Gastroesophageal sphincter (tissue), 4 donors: ENCODE measurements at regions not wholly inside any gene's neighbourhood (a gene's known extent, or its start where the extent isn't known, plus 50 kb on each side); places are given as distances from the start of the nearest gene placed in this dataset.
"Not testable (repeated sequence)": the region's sequence is repeated elsewhere in the genome, so short reads cannot be mapped to it uniquely, and the experiment has no call there.

Source experiments
- ATAC-seq: fragments of 150-250 bp; one replicate; pipeline ENCODE4 v1.9.1; 2016; ENCODE audit warnings: mild to moderate bottlenecking, moderate library complexity
- H3K27ac ChIP-seq, 4 donors: fragments of 200-600 bp; sonication (generic) in 3 of 4; 1 replicate in 3 of 4; 2 replicates in 1 of 4; pipeline ENCODE4 v1.5.1; 2016 to 2019
- H3K27me3 ChIP-seq: fragments of 200-600 bp; sonication (generic); one replicate; pipeline ENCODE4 v1.5.1; 2019
- H3K36me3 ChIP-seq, 2 donors: fragments of 200-600 bp; sonication (generic); one replicate each; pipeline ENCODE4 v1.5.1; 2019; ENCODE audit warnings: control low read depth in 1 of 2
- H3K4me1 ChIP-seq, 3 donors: fragments of 200-600 bp; sonication (generic); 1 replicate in 2 of 3; 2 replicates in 1 of 3; pipeline ENCODE4 v1.5.1; 2016 to 2019; ENCODE audit warnings: control low read depth in 2 of 3
- H3K4me3 ChIP-seq, 2 donors: fragments of 200-600 bp; sonication (generic); one replicate each; pipeline ENCODE4 v1.5.1; 2019; ENCODE audit warnings: mild to moderate bottlenecking in 1 of 2, moderate library complexity in 1 of 2
- H3K9me3 ChIP-seq, 3 donors: fragments of 200-600 bp; sonication (generic); one replicate each; pipeline ENCODE4 v1.5.1; 2017 to 2019; ENCODE audit warnings: control low read depth in 2 of 3
- EP300 ChIP-seq: sonication (generic); formaldehyde crosslinking; IDR thresholded peaks from one replicate; pipeline ENCODE4 v1.6.1; 2017; ENCODE audit warnings: antibody characterized with exemption, mild to moderate bottlenecking
- POLR2A ChIP-seq, 2 donors: fragments of 450-650 bp; IDR thresholded peaks; one replicate each; pipeline ENCODE4 v1.6.1; 2017; ENCODE audit warnings: antibody characterized with exemption in 2 of 2, mild to moderate bottlenecking in 2 of 2, moderate library complexity in 1 of 2
- POLR2AphosphoS5 ChIP-seq: sonication (generic); formaldehyde crosslinking; IDR thresholded peaks from one replicate; pipeline ENCODE4 v1.6.1; 2017; ENCODE audit warnings: antibody characterized with exemption
- WGBS, 2 donors: methylation state at CpG; one replicate each; pipeline ENCODE4 v1.1.5; 2018; ENCODE audit warnings: low coverage in 1 of 2; 5-methylcytosine and 5-hydroxymethylcytosine counted together
- TF ChIP-seq, protein P1 (sequence below), 4 experiments: fragments of 200-600 bp in 2 of 4; fragments of 450-650 bp in 2 of 4; sonication (generic) in 1 of 4; IDR thresholded peaks; one replicate each; pipeline ENCODE4 v1.5.1; 2017 to 2019; ENCODE audit warnings: antibody characterized with exemption in 4 of 4, mild to moderate bottlenecking in 2 of 4, moderate library complexity in 2 of 4

DNA sequence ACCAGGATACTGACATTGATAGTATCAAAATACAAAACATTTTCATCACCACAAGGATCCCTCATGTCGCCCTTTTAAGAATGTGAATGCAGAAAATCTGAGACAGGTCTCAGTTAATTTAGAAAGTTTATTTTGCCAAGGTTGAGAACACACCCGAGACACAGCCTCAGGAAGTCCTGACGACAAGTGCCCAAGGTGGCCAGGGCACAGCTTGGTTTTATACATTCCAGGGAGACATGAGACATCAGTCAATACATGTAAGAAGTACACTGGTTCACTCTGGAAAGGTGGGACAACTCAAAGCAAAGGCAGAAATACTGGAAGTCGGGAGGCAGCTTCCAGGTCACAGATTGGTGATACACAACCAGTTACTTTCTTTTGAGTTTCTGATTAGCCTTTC is 235.2 kb upstream of the KRR1 start:
- Histone ChIP-seq H3K9me3 (no peaks in the 10 kb centered on the region), H3K4me1 (no peaks in the 10 kb centered on the region), H3K36me3 (no peaks in the 10 kb centered on the region), H3K4me3 (no peak overlapping the region), H3K27ac (no peak overlapping the region), H3K27me3 (no peaks in the 10 kb centered on the region)
- no peak for ATAC-seq
- TF ChIP-seq EP300, result no peak
- TF ChIP-seq, protein P1, sequence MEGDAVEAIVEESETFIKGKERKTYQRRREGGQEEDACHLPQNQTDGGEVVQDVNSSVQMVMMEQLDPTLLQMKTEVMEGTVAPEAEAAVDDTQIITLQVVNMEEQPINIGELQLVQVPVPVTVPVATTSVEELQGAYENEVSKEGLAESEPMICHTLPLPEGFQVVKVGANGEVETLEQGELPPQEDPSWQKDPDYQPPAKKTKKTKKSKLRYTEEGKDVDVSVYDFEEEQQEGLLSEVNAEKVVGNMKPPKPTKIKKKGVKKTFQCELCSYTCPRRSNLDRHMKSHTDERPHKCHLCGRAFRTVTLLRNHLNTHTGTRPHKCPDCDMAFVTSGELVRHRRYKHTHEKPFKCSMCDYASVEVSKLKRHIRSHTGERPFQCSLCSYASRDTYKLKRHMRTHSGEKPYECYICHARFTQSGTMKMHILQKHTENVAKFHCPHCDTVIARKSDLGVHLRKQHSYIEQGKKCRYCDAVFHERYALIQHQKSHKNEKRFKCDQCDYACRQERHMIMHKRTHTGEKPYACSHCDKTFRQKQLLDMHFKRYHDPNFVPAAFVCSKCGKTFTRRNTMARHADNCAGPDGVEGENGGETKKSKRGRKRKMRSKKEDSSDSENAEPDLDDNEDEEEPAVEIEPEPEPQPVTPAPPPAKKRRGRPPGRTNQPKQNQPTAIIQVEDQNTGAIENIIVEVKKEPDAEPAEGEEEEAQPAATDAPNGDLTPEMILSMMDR (IDR thresholded peaks at IDR 0.05), result no peak
- TF ChIP-seq POLR2AphosphoS5, result no peak
- TF ChIP-seq POLR2A (IDR thresholded peaks at IDR 0.05), result no peak
- WGBS, 2 donors, result 93 to 98% methylated on average over 3 to 4 of the region's 4 CpGs

GRCh38 chr12:75744607-75745256 is 233.3 kb upstream of the KRR1 start:
- H3K27ac ChIP-seq, result no peak overlapping the region
- H3K4me1 ChIP-seq, result no peaks in the 10 kb centered on the region
- no peak for ATAC-seq
- no peaks in the 10 kb centered on the region for H3K27me3 ChIP-seq
- no peaks in the 10 kb centered on the region for H3K36me3 ChIP-seq
- WGBS, 2 donors, result 63 to 65% methylated on average over 1 of the region's 1 CpG
- no peak for TF ChIP-seq POLR2A (IDR thresholded peaks at IDR 0.05)
- TF ChIP-seq EP300, result no peak
- TF ChIP-seq, protein P1 (IDR thresholded peaks at IDR 0.05), result no peak
- TF ChIP-seq POLR2AphosphoS5, result no peak
- no peak overlapping the region for H3K4me3 ChIP-seq
- no peaks in the 10 kb centered on the region for H3K9me3 ChIP-seq

- H3K36me3 ChIP-seq, result no peaks in the 10 kb centered on the region
- ATAC-seq, result no peak
- H3K27me3 ChIP-seq, result no peaks in the 10 kb centered on the region
- WGBS, 2 donors, result 92 to 100% methylated on average over 1 of the region's 1 CpG
- H3K4me1 ChIP-seq, result no peaks in the 10 kb centered on the region
- no peak overlapping the region for H3K27ac ChIP-seq
- no peak overlapping the region for H3K4me3 ChIP-seq
- no peaks in the 10 kb centered on the region for H3K9me3 ChIP-seq
- TF ChIP-seq, protein P1 (IDR thresholded peaks at IDR 0.05), result no peak
- TF ChIP-seq POLR2AphosphoS5 (no peak), EP300 (no peak), POLR2A (IDR thresholded peaks at IDR 0.05) (no peak)
These were observed 231.6 kb upstream of the KRR1 start for GRCh38 chr12:75742961-75743360.

GRCh38 chr12:75742048-75742447 is 230.6 kb upstream of the KRR1 start:
- H3K36me3 ChIP-seq, result no peaks in the 10 kb centered on the region
- 100% methylated on average over 4 of the region's 4 CpGs for WGBS, 2 donors
- no peak overlapping the region for H3K27ac ChIP-seq
- no peaks in the 10 kb centered on the region for H3K4me1 ChIP-seq
- H3K4me3 ChIP-seq, result no peak overlapping the region
- H3K27me3 ChIP-seq, result no peaks in the 10 kb centered on the region
- no peak for ATAC-seq
- H3K9me3 ChIP-seq, result no peaks in the 10 kb centered on the region
- TF ChIP-seq, protein P1 (IDR thresholded peaks at IDR 0.05), result no peak
- no peak for TF ChIP-seq POLR2A (IDR thresholded peaks at IDR 0.05)
- TF ChIP-seq POLR2AphosphoS5, result no peak
- no peak for TF ChIP-seq EP300

DNA sequence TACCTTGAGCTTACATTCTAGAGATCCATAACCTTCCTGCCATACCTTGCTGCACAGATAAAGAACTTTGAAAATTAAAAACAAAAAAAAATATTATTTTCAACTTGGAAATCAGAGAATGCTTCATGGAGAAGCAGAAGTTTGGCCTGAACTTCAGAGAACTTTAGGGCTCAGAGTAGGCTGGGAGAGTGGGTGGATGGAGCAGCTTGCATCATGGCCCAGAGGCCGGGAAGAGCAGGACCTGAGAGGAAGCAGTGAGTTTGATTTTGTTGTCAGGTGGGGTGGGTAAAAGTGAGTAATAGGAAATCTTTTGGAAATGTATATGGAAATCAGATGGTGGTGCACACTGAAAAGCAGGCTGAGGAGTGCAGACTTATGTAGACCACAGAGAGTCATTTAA is 228.5 kb upstream of the KRR1 start:
- no peaks in the 10 kb centered on the region for H3K9me3 ChIP-seq
- no peak for TF ChIP-seq EP300
- TF ChIP-seq, protein P1 (IDR thresholded peaks at IDR 0.05), result no peak
- no peak for TF ChIP-seq POLR2AphosphoS5
- no peak for TF ChIP-seq POLR2A (IDR thresholded peaks at IDR 0.05)
- H3K36me3 ChIP-seq, result no peaks in the 10 kb centered on the region
- H3K27me3 ChIP-seq, result no peaks in the 10 kb centered on the region
- 77% methylated on average over 1 of the region's 1 CpG; no CpG with 5 or more reads in 1 of the 2 donors for WGBS, 2 donors
- ATAC-seq, result no peak
- no peak overlapping the region for H3K27ac ChIP-seq
- no peaks in the 10 kb centered on the region for H3K4me1 ChIP-seq
- no peak overlapping the region for H3K4me3 ChIP-seq

GRCh38 chr12:75739098-75739497 is 227.7 kb upstream of the KRR1 start:
- not testable (repeated sequence) for H3K27ac ChIP-seq, H3K4me1 ChIP-seq, H3K27me3 ChIP-seq, H3K4me3 ChIP-seq, ATAC-seq, H3K36me3 ChIP-seq, H3K9me3 ChIP-seq
- 94 to 100% methylated on average over 2 of the region's 2 CpGs for WGBS, 2 donors
